ENCODE measurements at regions not wholly inside any gene's neighbourhood (a gene's known extent, or its start where the extent isn't known, plus 50 kb on each side); places are given as distances from the start of the nearest gene placed in this dataset.

- no peak for TF ChIP-seq CTCF (IDR thresholded peaks at IDR 0.05; ENCODE audit: insufficient read depth, low read length, poor library complexity, severe bottlenecking)
- TF ChIP-seq EZH2phosphoT487 (conservative IDR thresholded peaks at IDR 0.05; ENCODE audit: low read length) = no peak
Measured at GRCh38 chr2:216944733-216945132, 84.9 kb upstream of the TNP1 start.

All from SU-DHL-6 (cell line).